Astrocyte of the cerebellum (primary cell): ENCODE measurements at regions not wholly inside any gene's neighbourhood (a gene's known extent, or its start where the extent isn't known, plus 50 kb on each side); places are given as distances from the start of the nearest gene placed in this dataset.

ENCODE experiments used
- DNase-seq: peaks from one replicate; pipeline ENCODE4 v3.0.0-alpha.2; 2011; ENCODE audit warnings: low read depth
- H3K4me3 ChIP-seq: 2 replicates; pipeline ENCODE4 v1.5.1; 2011; ENCODE audit warnings: mild to moderate bottlenecking, low read depth, low read length, moderate library complexity
- CTCF ChIP-seq: IDR thresholded peaks from 2 replicates; pipeline ENCODE4 v1.5.1; 2012; ENCODE audit warnings: low read length, low read depth, moderate library complexity, mild to moderate bottlenecking; ENCODE audit errors: missing control alignments
- in situ Hi-C: cut with HindIII; loops from 2 replicates; pipeline ENCODE4 v1.10.0; 2017; ENCODE audit warnings: low sequenced_read_pairs

- no peak for TF ChIP-seq CTCF
- no peak overlapping the region for H3K4me3 ChIP-seq
- DNase-seq = no peak
- in situ Hi-C loops = no loop called here
Observed at GRCh38 chr10:90269699-90270098, 568.3 kb downstream of the KIF20B start.

- no peak overlapping the region for H3K4me3 ChIP-seq
- DNase-seq = no peak
- no peak for TF ChIP-seq CTCF
- in situ Hi-C loops = no loop called here
Observed at GRCh38 chr10:90274721-90275468, 573.5 kb downstream of the KIF20B start.

- no peak for TF ChIP-seq CTCF
Observed at GRCh38 chr10:90276894-90277475, 575.6 kb downstream of the KIF20B start.

GRCh38 chr10:90286406-90286805 lies 571.4 kb downstream of the HTR7 start:
- no peak overlapping the region for H3K4me3 ChIP-seq
- TF ChIP-seq CTCF = no peak
- in situ Hi-C loops = no loop called here
- DNase-seq = no peak

More at GRCh38 chr10:90276894-90277475, 575.6 kb downstream of the KIF20B start:
- no peak overlapping the region for H3K4me3 ChIP-seq
- in situ Hi-C loops = no loop called here
- DNase-seq = no peak

- DNase-seq = no peak
- in situ Hi-C loops = no loop called here
- no peak for TF ChIP-seq CTCF
- no peak overlapping the region for H3K4me3 ChIP-seq
Observed at GRCh38 chr10:90286941-90287340, 570.9 kb downstream of the HTR7 start.

- peak; percentile 55 for TF ChIP-seq CTCF
- in situ Hi-C loops = no loop called here
- peak; percentile 53 for DNase-seq
- no peak overlapping the region for H3K4me3 ChIP-seq
Observed at GRCh38 chr10:90288391-90288933, 569.4 kb downstream of the HTR7 start.
